B cell (primary cell): ENCODE measurements at regions not wholly inside any gene's neighbourhood (a gene's known extent, or its start where the extent isn't known, plus 50 kb on each side); places are given as distances from the start of the nearest gene placed in this dataset.

Experiments used
- ATAC-seq: fragments of 200-7000 bp; cut with Tn5 transposase; one replicate; pipeline ENCODE4 v1.10.0; 2021; ENCODE audit warnings: low read depth, mild to moderate bottlenecking, moderate number of reproducible peaks, moderate library complexity
- CTCF ChIA-PET: fragments of 350-600 bp; sonication (Branson Sonifier 250); formaldehyde crosslinking; loops from one replicate; lab custom pipeline; 2021; ENCODE audit warnings: antibody characterized with exemption, inconsistent platforms; lab: Charles Lee
- POLR2A ChIA-PET: fragments of 350-600 bp; sonication (Branson Sonifier 250); formaldehyde crosslinking; loops from one replicate; lab custom pipeline; 2021; ENCODE audit warnings: antibody characterized with exemption; lab: Charles Lee
- DNase-seq: peaks from one replicate; pipeline ENCODE4 v3.0.0; 2013
- H2AFZ ChIP-seq: 2 replicates; pipeline ENCODE4 v1.6.1; 2012; ENCODE audit warnings: mild to moderate bottlenecking, low read depth, low read length; ENCODE audit not compliant: insufficient read depth, poor library complexity, severe bottlenecking
- H3K27ac ChIP-seq, 2 donors: 1 replicate in 1 of 2; 2 replicates in 1 of 2; pipeline ENCODE4 v1.5.1; 2012 to 2013; ENCODE audit warnings: low read length in 2 of 2, mild to moderate bottlenecking in 2 of 2, moderate library complexity in 1 of 2
- H3K27me3 ChIP-seq, 4 experiments: fragments of 200-600 bp in 1 of 4; sonication (generic) in 1 of 4; replicated peaks in 1 of 4; 1 replicate in 2 of 4; 2 replicates in 2 of 4; pipeline versions ENCODE4 v1.6.1 to v1.7.0; 2013 to 2016; ENCODE audit warnings: low read length in 3 of 4, mild to moderate bottlenecking in 2 of 4, mixed read lengths in 1 of 4, moderate library complexity in 1 of 4; ENCODE audit not compliant: insufficient read depth in 4 of 4, control insufficient read depth in 3 of 4; ENCODE audit errors: control extremely low read depth in 1 of 4
- H3K36me3 ChIP-seq, 2 experiments: replicated peaks in 1 of 2; 1 replicate in 1 of 2; 2 replicates in 1 of 2; pipeline versions ENCODE4 v1.6.1 to v1.7.1; 2013; ENCODE audit warnings: low read length in 1 of 2; ENCODE audit not compliant: insufficient read depth in 2 of 2, control insufficient read depth in 1 of 2; ENCODE audit errors: control extremely low read depth in 1 of 2, extremely low read depth in 1 of 2
- H3K4me1 ChIP-seq, 2 donors: fragments of 200-600 bp in 1 of 2; sonication (generic) in 1 of 2; 1 replicate in 1 of 2; 2 replicates in 1 of 2; pipeline versions ENCODE4 v1.5.1 to v1.6.1; 2013 to 2017; ENCODE audit warnings: low read length in 2 of 2; ENCODE audit not compliant: control insufficient read depth in 2 of 2, insufficient read depth in 2 of 2
- H3K4me2 ChIP-seq: replicated peaks from 2 replicates; pipeline ENCODE3; 2012; ENCODE audit warnings: mild to moderate bottlenecking, low read depth, low read length; ENCODE audit not compliant: poor library complexity, severe bottlenecking
- H3K4me3 ChIP-seq, 5 experiments: fragments of 200-600 bp in 1 of 5; sonication (generic) in 1 of 5; 1 replicate in 3 of 5; 2 replicates in 2 of 5; pipeline versions ENCODE4 v1.5.1 to v1.7.0; 2011 to 2016; ENCODE audit warnings: low read length in 4 of 5, mild to moderate bottlenecking in 4 of 5, low read depth in 2 of 5, control low read depth in 1 of 5, moderate library complexity in 1 of 5; ENCODE audit not compliant: insufficient read depth in 1 of 5; ENCODE audit errors: control extremely low read depth in 1 of 5, extremely low read depth in 1 of 5
- H3K79me2 ChIP-seq: fragments of 200-600 bp; sonication (generic); one replicate; pipeline ENCODE4 v1.6.0; 2016; ENCODE audit warnings: low read length; ENCODE audit not compliant: control insufficient read depth, insufficient read depth
- H3K9ac ChIP-seq: fragments of 200-600 bp; sonication (generic); 2 replicates; pipeline ENCODE4 v1.6.1; 2017; ENCODE audit warnings: mild to moderate bottlenecking, low read length, moderate library complexity
- H3K9me3 ChIP-seq, 3 donors: one replicate each; pipeline versions ENCODE4 v1.6.1 to v1.7.1; 2013; ENCODE audit warnings: low read length in 2 of 3; ENCODE audit not compliant: control insufficient read depth in 2 of 3, insufficient read depth in 1 of 3; ENCODE audit errors: control extremely low read depth in 1 of 3
- H4K20me1 ChIP-seq: 2 replicates; pipeline ENCODE4 v1.6.0; 2012; ENCODE audit warnings: mild to moderate bottlenecking, low read length; ENCODE audit not compliant: insufficient read depth, control insufficient read depth, poor library complexity, severe bottlenecking
- H3K27ac Mint-ChIP-seq: one replicate; pipeline ENCODE4 v1.8.0; 2021; ENCODE audit warnings: mixed read lengths
- H3K27me3 Mint-ChIP-seq: one replicate; pipeline ENCODE4 v1.8.0; 2021; ENCODE audit warnings: mixed read lengths
- H3K4me1 Mint-ChIP-seq: one replicate; pipeline ENCODE4 v1.8.0; 2021; ENCODE audit warnings: mixed read lengths
- H3K4me3 Mint-ChIP-seq: one replicate; pipeline ENCODE4 v1.8.0; 2021; ENCODE audit warnings: mixed read lengths
- H3K9me3 Mint-ChIP-seq: one replicate; pipeline ENCODE4 v1.8.0; 2022; ENCODE audit warnings: mixed read lengths; ENCODE audit not compliant: insufficient read depth
- EZH2 ChIP-seq: IDR thresholded peaks from 2 replicates; pipeline ENCODE4 v1.6.1; 2012; ENCODE audit warnings: borderline replicate concordance, low read depth, mild to moderate bottlenecking, moderate library complexity, low read length; ENCODE audit not compliant: insufficient read depth, poor library complexity, severe bottlenecking
- WGBS: methylation state at CpG from one replicate; pipeline ENCODE4 v1.1.5; 2013; ENCODE audit warnings: missing lambda C conversion rate; ENCODE audit not compliant: insufficient coverage; 5-methylcytosine and 5-hydroxymethylcytosine counted together
- intact Hi-C: fragments of 100-400 bp; cut with micrococcal nuclease; formaldehyde crosslinking; loops from one replicate; pipeline ENCODE4 v1.10.0; 2022
- TF ChIP-seq, protein P1 (sequence below): fragments of 200-600 bp; IDR thresholded peaks from one replicate; pipeline ENCODE4 v1.8.0; 2022; ENCODE audit warnings: antibody characterized with exemption, mild to moderate bottlenecking

DNA sequence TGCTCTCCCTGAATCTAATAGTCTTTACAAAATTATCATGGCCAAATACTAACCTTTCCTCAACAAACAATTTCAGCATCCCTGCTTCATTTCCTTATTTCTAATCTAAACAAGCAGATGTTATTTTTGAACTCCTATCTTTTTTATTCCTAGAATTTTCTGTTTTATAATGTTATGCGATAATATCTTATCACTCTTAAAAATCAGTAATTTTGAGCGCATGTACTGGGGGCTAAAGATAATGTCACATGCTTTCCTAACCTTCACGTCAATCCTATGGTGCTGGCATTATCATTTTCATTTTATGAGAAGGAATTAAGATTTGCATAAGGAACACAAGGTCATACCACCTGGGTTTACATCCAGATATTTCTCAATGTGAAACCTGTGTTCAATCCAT is 648.0 kb downstream of the BRINP1 start:
- no peak overlapping the region for H2AFZ ChIP-seq
- no peaks in the 10 kb centered on the region for H3K79me2 ChIP-seq
- no peaks in the 10 kb centered on the region for H3K27me3 ChIP-seq
- no peaks in the 10 kb centered on the region for H3K4me1 Mint-ChIP-seq
- H3K4me3 ChIP-seq = no peak overlapping the region
- ChIA-PET POLR2A (no interaction called here), CTCF (no interaction called here)
- no peaks in the 10 kb centered on the region for H3K4me1 ChIP-seq
- H3K9me3 ChIP-seq = no peaks in the 10 kb centered on the region
- H3K4me2 ChIP-seq = no peak overlapping the region
- H3K27ac Mint-ChIP-seq = no peak overlapping the region
- intact Hi-C loops = no loop called here
- TF ChIP-seq, protein P1, sequence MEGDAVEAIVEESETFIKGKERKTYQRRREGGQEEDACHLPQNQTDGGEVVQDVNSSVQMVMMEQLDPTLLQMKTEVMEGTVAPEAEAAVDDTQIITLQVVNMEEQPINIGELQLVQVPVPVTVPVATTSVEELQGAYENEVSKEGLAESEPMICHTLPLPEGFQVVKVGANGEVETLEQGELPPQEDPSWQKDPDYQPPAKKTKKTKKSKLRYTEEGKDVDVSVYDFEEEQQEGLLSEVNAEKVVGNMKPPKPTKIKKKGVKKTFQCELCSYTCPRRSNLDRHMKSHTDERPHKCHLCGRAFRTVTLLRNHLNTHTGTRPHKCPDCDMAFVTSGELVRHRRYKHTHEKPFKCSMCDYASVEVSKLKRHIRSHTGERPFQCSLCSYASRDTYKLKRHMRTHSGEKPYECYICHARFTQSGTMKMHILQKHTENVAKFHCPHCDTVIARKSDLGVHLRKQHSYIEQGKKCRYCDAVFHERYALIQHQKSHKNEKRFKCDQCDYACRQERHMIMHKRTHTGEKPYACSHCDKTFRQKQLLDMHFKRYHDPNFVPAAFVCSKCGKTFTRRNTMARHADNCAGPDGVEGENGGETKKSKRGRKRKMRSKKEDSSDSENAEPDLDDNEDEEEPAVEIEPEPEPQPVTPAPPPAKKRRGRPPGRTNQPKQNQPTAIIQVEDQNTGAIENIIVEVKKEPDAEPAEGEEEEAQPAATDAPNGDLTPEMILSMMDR = no peak
- TF ChIP-seq EZH2 = no peak
- no peaks in the 10 kb centered on the region for H3K27me3 Mint-ChIP-seq
- ATAC-seq = no peak
- no peaks in the 10 kb centered on the region for H4K20me1 ChIP-seq
- H3K36me3 ChIP-seq = no peaks in the 10 kb centered on the region
- WGBS = no CpG with 5 or more reads among the region's 3 CpGs
- no peak overlapping the region for H3K9ac ChIP-seq
- H3K27ac ChIP-seq = no peak overlapping the region
- peaks cover 5% of the 10 kb centered on the region for H3K9me3 Mint-ChIP-seq
- DNase-seq = no peak
- H3K4me3 Mint-ChIP-seq = no peak overlapping the region

GRCh38 chr9:118721923-118722322 is 647.3 kb downstream of the BRINP1 start:
- Histone ChIP-seq H3K4me1 (no peaks in the 10 kb centered on the region), H4K20me1 (no peaks in the 10 kb centered on the region), H3K4me3 (no peak overlapping the region), H3K79me2 (no peaks in the 10 kb centered on the region), H3K27ac (no peak overlapping the region), H3K36me3 (no peaks in the 10 kb centered on the region), H3K9ac (no peak overlapping the region), H3K27me3 (no peaks in the 10 kb centered on the region), H2AFZ (no peak overlapping the region), H3K4me2 (no peak overlapping the region), H3K9me3 (no peaks in the 10 kb centered on the region)
- TF ChIP-seq, protein P1 = no peak
- TF ChIP-seq EZH2 = no peak
- Mint-ChIP-seq H3K27ac (no peak overlapping the region), H3K9me3 (peaks cover 5% of the 10 kb centered on the region), H3K27me3 (no peaks in the 10 kb centered on the region), H3K4me1 (no peaks in the 10 kb centered on the region), H3K4me3 (no peak overlapping the region)
- WGBS = no CpG with 5 or more reads among the region's 2 CpGs
- intact Hi-C loops = no loop called here
- ChIA-PET CTCF (no interaction called here), POLR2A (no interaction called here)
- DNase-seq = no peak
- no peak for ATAC-seq
